A673 (cell line): ENCODE measurements at regions not wholly inside any gene's neighbourhood (a gene's known extent, or its start where the extent isn't known, plus 50 kb on each side); places are given as distances from the start of the nearest gene placed in this dataset.

Source experiments
- BruUV-seq: library from RNA; stranded (reverse); fragments of 400-500 nt; replicated peaks from 2 replicates; lab custom pipeline; 2021; lab: Mats Ljungman, UMichigan
- CTCF ChIA-PET: fragments of 300-600 bp; sonication (Branson Sonifier 250); formaldehyde crosslinking; loops from one replicate; lab custom pipeline; 2022; ENCODE audit warnings: antibody characterized with exemption; lab: Charles Lee
- POLR2A ChIA-PET: fragments of 300-600 bp; sonication (Branson Sonifier 250); formaldehyde crosslinking; loops from one replicate; lab custom pipeline; 2022; ENCODE audit warnings: antibody characterized with exemption; ENCODE audit not compliant: low non-redundant PET; lab: Charles Lee
- DNase-seq: peaks from one replicate; pipeline ENCODE4 v3.0.0-alpha.2; 2015; ENCODE audit warnings: low spot score
- H3K27ac ChIP-seq: fragments of 200-600 bp; sonication (generic); 2 replicates; pipeline ENCODE4 v1.5.1; 2016; ENCODE audit warnings: mixed run types, low read depth, mild to moderate bottlenecking, mixed read lengths, antibody characterized with exemption, low read length; ENCODE audit not compliant: poor library complexity, severe bottlenecking
- H3K27me3 ChIP-seq: fragments of 200-600 bp; sonication (generic); replicated peaks from 2 replicates; pipeline ENCODE4 v1.6.1; 2017; ENCODE audit warnings: mixed run types, low read depth, mild to moderate bottlenecking, mixed read lengths, antibody characterized with exemption, low read length; ENCODE audit not compliant: insufficient read depth, poor library complexity
- H3K36me3 ChIP-seq: fragments of 200-600 bp; sonication (generic); 2 replicates; pipeline ENCODE4 v1.6.1; 2016; ENCODE audit warnings: mixed run types, mild to moderate bottlenecking, mixed read lengths, antibody characterized with exemption, low read length; ENCODE audit not compliant: insufficient read depth, poor library complexity, severe bottlenecking
- H3K4me1 ChIP-seq: fragments of 200-600 bp; sonication (generic); 2 replicates; pipeline ENCODE4 v1.6.1; 2017; ENCODE audit warnings: mixed run types, mild to moderate bottlenecking, mixed read lengths, antibody characterized with exemption, low read length; ENCODE audit not compliant: insufficient read depth, poor library complexity, severe bottlenecking
- H3K4me3 ChIP-seq: fragments of 200-600 bp; sonication (generic); 2 replicates; pipeline ENCODE4 v1.5.1; 2016; ENCODE audit warnings: low read depth, mixed run types, mild to moderate bottlenecking, mixed read lengths, low read length; ENCODE audit not compliant: poor library complexity, severe bottlenecking
- H3K9me3 ChIP-seq: fragments of 200-600 bp; sonication (generic); 2 replicates; pipeline ENCODE4 v1.6.1; 2016; ENCODE audit warnings: mixed run types, low read depth, mild to moderate bottlenecking, mixed read lengths, antibody characterized with exemption, low read length; ENCODE audit not compliant: poor library complexity, severe bottlenecking
- CTCF ChIP-seq: fragments of 300-800, 200-600 bp; sonication (generic); conservative IDR thresholded peaks from 2 replicates; pipeline ENCODE4 v1.5.1; 2017; ENCODE audit warnings: low read depth, mild to moderate bottlenecking, antibody characterized with exemption, low read length, moderate library complexity, mixed read lengths
- EZH2 ChIP-seq: fragments of 200-600 bp; sonication (generic); IDR thresholded peaks from 2 replicates; pipeline ENCODE4 v1.6.1; 2017; ENCODE audit warnings: borderline replicate concordance, low read depth, mild to moderate bottlenecking, mixed read lengths, antibody characterized with exemption, low read length; ENCODE audit not compliant: poor library complexity, severe bottlenecking
- intact Hi-C: fragments of 100-400 bp; cut with micrococcal nuclease; formaldehyde crosslinking; loops from one replicate; pipeline ENCODE4 v1.10.0; 2022; ENCODE audit not compliant: unreplicated experiment

- no peaks in the 10 kb centered on the region for H3K9me3 ChIP-seq
- no peak overlapping the region for H3K4me3 ChIP-seq
- no peak overlapping the region for H3K27ac ChIP-seq
- CTCF ChIA-PET, result no interaction called here
- no peak for DNase-seq
- H3K27me3 ChIP-seq, result no peaks in the 10 kb centered on the region
- no peaks in the 10 kb centered on the region for H3K4me1 ChIP-seq
- H3K36me3 ChIP-seq, result no peaks in the 10 kb centered on the region
- POLR2A ChIA-PET, result no interaction called here
- TF ChIP-seq EZH2 (no peak), CTCF (no peak)
- BruUV-seq, result no TSS peak
- intact Hi-C loops, result no loop called here
Observed at GRCh38 chr9:17854487-17854886, 275.6 kb downstream of the SH3GL2 start.

GRCh38 chr9:17856995-17857394 lies 278.1 kb downstream of the SH3GL2 start:
- Histone ChIP-seq H3K4me1 (no peaks in the 10 kb centered on the region), H3K36me3 (no peaks in the 10 kb centered on the region), H3K27ac (no peak overlapping the region), H3K9me3 (no peaks in the 10 kb centered on the region), H3K27me3 (no peaks in the 10 kb centered on the region), H3K4me3 (no peak overlapping the region)
- intact Hi-C loops, result no loop called here
- BruUV-seq, result no TSS peak
- CTCF ChIA-PET, result no interaction called here
- POLR2A ChIA-PET, result no interaction called here
- DNase-seq, result no peak
- TF ChIP-seq CTCF (no peak), EZH2 (no peak)

- DNase-seq, result no peak
- intact Hi-C loops, result no loop called here
- no peaks in the 10 kb centered on the region for H3K36me3 ChIP-seq
- H3K27ac ChIP-seq, result no peak overlapping the region
- H3K4me1 ChIP-seq, result no peaks in the 10 kb centered on the region
- H3K9me3 ChIP-seq, result no peaks in the 10 kb centered on the region
- no peaks in the 10 kb centered on the region for H3K27me3 ChIP-seq
- TF ChIP-seq CTCF (no peak), EZH2 (no peak)
- ChIA-PET POLR2A (no interaction called here), CTCF (no interaction called here)
- H3K4me3 ChIP-seq, result no peak overlapping the region
- no TSS peak for BruUV-seq
Observed at GRCh38 chr9:17859228-17859627, 280.4 kb downstream of the SH3GL2 start.
